ENCODE measurements at regions not wholly inside any gene's neighbourhood (a gene's known extent, or its start where the extent isn't known, plus 50 kb on each side); places are given as distances from the start of the nearest gene placed in this dataset.

DNA sequence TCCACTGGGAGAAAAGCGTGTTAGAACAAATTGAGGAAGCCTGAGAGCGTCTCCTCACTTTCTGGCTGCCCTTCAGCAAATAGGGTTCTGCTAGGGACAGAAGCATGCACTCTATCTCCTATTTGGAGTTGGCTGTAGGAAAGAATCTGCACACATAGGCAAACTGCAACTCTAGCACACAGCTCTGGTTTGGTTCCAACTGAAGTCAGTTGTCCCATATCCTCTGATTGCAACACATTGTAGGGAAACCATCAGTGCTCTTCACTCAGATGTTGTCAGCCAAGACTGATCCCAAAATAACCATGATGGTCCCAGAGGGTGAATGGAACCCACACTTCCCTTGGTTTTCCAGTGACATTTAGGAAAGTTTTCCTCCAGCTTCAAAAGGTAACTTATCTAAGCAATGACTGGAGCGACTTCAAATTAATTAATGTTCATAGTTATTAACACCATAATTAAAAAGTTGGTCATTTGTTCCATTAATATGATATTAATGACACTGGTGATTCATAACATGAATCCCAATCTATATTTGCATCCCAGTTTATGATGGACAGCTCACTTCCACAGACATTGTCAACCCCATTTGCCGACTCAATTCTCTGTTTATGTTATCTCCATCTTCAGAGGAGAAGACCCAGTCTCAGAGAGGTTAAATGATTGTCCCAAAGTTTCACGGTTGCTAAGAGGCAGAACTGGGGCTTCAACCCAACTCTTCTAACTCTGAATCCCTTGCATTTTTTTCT is 136.7 kb upstream of the ZNF462 start:
- DNase-seq: no peak

DNA sequence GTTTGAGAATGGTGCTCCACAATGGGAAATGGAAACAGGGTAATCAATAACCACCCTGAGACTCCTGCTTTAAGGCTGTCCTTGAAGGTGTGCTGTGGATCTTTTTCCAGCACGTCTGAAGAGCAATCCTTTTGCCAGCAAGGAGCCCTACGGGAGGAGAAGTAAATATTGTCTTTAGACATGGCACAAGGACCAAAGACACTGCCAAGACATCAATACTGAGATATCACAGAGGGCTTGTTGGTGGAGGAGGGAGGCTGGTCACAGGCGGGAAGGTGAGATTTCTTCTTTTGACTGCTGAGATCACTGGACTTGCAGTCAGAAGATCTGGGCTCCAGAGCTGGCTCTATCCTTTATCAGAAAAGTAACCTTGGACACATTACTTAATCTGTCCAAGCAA is 135.0 kb upstream of the ZNF462 start:
- DNase-seq: no peak

DNA sequence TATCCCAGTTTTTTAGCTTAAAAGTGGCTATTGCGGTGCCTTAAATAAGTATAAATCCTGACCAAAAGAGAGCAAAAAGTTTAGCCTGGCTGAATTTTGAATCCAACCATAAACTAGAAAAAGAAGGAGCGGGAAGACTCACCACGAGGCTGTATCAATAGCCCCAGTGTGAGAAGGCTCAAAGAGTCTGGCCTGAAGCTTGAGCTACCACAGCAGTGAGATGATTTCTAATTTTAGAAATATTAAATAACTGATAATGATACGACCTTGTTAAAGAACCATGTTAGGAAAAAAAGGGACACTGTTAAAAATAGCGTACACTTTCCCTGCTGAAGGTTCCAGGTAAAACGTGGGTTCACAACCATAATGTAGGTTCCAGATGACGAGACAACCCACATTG is 134.1 kb upstream of the ZNF462 start:
- DNase-seq: no peak

DNA sequence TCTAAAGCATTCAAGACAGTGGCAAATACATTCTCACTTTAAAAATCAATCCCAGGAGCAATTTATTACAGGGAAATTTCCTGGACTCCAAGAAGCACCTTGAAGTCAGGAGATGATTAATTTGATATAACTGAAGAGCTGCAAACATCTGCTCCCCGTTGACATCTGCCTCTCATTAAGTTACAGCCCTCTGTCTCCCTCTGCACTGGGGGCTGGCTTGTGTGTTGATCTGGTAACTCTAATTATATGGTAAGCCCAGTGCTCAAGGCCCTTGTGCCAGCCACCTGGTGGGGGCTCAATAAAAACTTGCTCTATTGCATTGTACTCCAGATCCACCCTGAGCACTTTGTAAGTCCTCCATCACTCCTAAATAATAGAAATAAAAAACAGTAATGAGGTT is 131.1 kb upstream of the ZNF462 start:
- DNase-seq: peak; percentile 89

DNA sequence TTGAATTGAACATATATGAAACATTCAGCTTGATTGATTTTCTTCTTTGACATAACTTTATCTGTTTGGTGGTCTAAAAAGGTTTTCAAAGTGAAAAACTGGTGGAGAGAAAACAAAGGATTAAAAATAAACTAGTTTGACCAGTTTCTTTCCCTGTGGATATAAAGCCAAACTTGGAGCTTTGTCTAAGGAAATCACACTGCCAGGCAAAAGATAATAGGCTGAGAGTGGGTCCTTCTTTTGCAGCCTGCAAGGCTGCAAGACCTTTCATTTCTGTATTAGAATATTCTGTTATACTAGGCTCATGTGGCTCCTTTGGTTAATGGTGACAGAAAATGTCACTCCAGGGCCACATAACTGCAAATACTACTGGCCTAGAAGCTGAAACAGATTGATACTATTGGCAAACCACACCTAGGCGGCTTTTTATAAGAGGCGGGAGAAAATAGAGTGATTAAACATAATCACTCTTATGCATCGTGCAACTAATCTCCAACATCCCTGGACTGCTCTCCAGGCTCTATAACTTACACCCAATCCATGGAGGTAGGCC is 129.1 kb upstream of the ZNF462 start:
- no peak for DNase-seq

DNA sequence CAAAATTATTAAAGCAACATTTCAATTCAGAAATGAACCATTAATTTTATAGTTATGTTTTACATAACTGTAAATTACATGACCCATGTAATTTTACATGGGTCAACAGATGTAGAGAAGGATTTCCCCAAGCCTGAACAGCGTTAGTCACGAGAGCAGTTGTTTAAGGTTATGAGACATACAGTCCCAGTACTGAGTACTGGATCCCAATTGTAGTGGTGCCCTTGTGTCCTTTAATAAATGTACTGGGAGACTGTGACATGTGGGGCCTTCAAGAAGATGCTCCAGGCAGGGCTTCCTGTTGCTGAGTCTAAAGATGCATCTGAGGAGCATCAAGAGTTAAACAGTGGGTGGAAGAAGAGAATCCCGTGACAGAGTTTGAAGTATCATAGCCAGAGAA is 125.5 kb upstream of the ZNF462 start:
- no peak for DNase-seq

DNA sequence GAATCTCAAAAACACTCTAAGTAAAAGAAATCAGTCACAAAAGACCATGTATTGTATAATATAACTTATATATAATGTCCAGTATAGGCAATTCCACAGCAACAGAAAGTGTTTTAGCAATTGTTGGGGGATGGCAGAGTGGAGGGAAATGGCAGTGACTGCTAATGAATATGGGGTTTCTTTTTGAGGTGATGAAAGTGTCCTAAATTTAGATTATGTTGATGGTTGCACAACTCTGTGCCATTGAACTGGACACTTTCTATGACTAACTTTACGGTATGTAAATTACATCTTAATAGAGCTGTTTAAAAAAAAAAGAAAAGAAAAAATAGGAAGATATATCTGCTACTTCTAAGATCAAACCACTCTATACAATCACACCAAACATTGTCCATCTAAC is 124.9 kb upstream of the ZNF462 start:
- no peak for DNase-seq

DNA sequence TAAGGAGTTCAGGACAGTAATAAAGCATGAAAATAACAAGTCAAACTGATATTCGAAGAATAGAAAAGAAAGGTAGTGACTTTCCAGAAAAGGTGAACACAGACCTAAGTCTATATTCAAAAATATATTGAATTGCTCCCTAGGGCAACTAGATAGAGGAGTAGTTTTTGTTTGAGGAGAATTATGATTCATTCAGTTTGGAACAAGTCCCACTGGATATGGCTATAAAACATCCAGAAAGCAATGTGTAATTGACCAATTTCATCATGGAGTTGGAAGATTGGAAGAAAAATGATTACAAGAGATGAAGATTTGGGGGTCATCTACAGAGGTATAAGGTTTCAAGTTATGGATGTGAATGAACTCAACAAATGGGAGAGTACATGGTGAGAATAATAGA is 117.5 kb upstream of the ZNF462 start:
- no peak for DNase-seq

DNA sequence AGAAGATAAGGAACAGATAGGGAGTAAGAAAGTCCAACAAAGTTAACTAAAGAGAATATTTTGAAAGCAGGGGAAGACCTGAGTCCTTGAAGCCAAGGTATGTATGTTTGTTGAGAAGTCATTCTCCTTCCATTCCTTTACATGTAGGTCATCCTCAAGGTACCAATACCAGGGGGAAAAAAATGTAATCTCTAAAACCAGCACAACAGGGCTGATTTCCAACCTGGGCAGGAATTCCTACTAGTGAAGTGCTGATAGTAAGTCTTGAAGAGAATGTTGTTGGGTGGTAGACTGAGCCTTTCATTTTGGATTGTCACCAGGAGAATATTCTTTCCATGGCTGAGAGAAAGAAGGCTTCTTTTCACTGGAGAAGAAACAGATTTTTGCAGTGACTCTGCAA is 117.1 kb upstream of the ZNF462 start:
- DNase-seq: no peak

DNA sequence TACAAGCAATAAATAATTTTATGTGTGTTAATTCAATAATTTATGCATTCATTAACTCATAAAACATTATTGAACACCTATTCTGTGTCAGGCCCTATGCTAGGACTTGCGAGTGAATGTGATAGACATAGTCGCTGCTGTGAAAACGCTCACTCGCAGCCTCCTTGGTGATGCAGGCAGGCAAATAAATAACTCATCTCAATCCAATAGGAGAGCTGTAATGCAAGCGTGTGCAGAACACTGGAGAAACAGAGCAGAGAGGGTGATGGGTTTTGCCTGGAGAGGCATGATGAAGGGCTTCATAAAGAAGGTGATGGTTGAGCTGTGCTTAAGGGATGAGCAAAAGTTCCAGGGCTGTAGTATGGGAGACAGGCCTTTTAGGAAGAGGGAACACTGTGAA is 111.3 kb upstream of the ZNF462 start:
- DNase-seq: no peak

DNA sequence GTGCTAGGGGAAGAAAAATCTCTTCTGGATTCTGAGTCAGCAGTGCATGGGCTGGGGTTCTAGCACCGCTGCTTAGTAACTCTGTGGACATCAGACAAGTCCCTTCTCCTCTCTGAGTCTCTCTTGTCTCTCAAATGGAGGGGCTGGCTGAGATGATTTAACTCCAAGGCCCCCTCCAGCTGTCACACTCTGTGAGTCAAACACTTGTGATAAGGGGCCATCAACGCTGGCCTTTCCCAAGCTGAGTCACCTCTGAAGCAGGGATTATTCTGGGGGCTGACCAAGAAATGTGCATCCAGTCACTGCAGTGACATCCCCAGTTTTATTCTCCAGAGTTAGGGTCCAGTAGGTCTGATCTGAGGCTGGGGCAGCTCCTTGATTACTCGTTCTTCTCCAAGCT is 110.4 kb upstream of the ZNF462 start:
- DNase-seq: no peak

DNA sequence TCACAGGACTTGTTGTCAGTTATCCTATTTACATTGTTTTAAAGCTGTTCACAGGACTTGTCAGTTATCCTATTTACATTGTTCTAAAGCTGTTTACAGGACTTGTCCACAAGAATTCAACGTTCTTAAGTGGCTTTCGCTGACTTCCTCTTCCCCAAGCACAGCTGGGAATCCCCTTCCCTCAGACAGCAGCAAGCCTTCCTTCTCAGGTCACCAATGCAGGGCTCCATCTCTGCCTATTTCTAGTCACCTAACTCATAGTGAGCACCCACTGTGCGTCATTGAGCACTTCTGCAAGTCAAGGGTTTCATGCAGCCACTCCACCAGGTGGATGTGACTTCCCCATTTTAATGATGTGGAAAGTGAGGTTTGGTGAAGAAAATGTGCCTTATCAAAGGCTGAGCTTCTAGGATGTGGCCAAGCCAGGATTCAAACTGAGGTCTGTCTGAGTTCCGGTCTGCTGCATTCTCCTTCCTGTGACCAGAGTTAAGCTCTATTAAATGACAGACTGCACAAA is 109.8 kb upstream of the ZNF462 start:
- DNase-seq: no peak

DNA sequence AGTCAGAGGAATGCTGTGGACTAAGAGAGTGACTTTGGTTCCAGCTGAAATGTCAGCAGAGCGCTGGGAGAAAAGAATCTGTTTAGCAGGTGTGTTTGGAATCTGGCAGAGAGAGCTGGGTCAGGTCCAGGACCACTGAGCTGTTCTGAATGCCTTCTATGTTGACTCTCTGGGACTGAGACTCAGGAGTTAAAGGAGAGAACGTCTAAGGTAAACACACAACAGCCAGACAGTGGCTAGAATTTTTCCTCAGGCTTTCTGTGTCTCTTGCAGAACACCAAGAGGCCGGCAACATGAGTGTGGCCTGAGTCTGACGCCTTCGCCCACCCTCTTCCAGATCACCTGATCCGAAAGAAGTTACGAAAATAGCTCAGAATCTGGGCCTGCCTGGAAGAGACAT is 107.2 kb upstream of the ZNF462 start:
- DNase-seq: no peak

DNA sequence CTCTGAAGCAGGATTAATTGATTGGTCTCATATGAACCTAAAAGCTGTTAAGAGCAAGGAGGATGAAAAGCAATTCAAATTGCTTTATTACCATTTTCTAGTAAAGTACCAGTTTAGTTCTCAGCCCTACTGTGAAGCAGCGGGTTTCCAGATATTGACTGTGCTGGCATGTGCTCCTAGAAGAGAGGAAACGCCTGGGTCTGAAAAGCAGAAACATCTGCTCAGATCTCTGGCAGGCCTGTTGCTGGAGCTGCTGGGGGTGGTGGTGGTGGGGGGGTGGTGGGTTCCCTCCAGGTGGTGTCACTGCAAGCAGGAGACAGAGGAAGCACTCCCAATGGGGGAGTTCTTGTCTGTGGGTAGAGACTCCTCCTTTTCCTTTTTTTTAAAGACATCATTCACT is 105.5 kb upstream of the ZNF462 start:
- DNase-seq: no peak

DNA sequence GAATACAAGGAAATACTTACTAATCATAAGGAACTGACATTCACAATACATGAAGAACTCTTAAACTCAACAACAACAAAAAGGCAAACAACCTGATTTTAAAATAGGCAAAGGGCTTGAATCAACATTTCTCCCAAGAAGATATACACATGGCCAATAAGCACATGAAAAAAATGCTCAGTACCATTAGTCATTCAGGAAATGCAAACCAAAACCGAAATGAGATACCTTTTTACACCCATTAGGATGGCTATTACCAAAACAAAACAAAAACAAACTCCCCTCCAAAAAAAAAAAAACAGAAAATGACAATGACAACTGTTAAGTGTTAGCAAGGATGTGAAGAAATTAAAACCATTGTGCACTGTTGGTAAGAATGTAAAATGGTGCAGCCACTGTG is 104.1 kb upstream of the ZNF462 start:
- DNase-seq: no peak

DNA sequence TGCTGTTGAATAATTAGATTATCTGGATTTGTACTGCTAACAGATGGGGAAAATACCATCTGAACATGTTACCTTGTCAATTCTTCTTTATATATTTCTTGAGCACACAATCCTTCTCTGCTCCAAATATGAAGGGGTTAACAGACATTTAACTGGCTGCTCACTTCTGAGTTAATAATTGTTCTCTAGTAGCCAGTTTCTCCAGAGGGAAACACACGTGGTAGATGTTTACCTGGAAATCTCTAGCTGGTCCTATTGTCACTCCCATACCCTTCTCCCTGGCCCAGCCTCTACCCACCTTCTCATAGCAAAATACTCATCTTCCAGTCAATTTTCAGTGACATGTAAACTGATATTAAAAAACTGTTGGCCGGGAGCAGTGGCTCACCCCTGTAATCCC is 101.5 kb upstream of the ZNF462 start:
- no peak for DNase-seq

DNA sequence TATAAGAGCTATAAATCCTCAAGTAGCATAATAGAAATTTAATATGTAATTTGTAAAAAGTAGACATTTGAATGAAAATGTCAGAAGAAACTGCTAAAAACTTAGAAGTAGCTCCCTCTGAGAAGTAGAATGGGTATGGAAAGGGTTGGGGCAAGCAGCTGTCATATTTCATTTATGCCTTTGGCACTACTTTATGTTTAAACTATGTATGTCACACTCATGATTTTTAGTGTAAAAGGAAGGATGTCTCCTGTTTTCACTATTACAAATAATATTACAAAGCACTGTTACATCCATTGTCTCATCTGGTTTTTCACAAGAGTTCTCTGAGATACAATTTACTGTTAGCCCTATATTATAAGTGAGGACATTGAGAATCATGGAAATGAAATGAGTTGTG is 96.3 kb upstream of the ZNF462 start:
- DNase-seq: no peak

DNA sequence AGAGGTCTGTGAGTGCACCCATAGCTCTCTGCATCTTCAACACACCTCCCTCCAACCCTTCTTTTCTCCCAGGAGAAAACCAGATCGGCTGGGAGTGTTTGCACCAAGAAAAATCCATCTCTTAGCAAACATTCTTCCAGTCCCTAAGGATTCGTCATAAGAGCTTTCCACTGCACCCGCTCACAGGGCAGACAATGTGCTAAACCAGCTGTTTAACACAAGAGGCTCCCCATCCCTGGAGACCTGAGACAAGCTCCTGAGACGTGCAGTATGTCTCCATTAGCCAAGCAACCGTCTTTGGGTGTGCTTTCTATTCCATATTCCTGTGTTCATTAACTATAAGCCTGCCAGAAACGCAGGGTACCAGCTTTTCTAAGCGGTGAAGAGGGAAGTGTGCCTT is 93.6 kb upstream of the ZNF462 start:
- no peak for DNase-seq

DNA sequence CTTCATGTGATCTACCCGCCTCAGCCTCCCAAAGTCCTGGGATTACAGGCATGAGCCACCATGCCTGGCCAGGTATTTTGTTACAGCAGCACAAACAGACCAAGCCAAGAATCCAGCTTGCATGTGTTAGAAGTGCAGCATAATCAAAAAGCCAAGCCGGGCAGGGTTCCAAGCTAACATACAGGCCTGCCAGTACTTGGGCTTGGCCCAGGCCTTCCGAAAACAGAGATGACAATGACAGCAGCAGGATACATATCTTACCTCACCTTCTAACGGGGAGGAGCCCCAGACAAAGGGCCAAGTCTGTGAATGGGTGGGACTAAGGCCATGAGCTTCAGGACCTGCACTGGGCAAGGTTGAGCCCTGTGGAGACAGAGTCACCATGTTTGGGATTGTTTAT is 91.4 kb upstream of the ZNF462 start:
- no peak for DNase-seq

DNA sequence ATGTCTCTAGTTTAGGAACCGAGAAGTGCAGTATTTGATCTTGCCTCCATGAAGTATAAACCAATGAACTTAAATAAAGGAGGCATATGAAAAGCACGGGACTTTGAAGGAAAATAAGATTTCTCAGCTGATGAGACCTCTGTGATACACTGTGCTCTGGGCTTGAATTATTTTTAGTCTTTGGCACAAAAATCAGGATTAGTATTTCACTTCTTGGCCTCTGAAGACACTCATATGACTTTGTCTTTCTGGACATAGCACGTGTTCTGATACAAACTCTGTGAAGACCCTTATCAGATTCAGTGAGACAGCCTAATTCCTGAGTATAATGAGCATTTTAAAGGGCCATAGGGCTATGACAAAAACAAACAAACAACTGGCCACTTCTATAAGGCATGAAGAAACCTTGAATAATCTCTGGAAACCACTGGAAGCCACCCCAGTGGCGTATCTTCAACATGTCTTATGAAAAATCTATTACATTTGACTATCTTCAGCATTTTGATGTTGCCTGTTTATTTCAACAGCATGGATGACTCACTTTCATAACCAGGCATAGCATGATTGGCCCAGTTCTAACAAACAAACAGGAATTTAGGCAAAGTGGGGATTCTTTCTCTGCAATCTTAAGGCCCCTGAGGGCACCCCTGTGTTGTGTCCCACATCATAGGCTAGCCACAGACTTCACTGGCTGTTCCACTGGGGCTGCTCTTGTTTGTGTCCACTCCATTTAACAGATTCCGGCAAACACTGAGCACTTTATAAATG is 90.3 kb upstream of the ZNF462 start:
- no peak for DNase-seq

DNA sequence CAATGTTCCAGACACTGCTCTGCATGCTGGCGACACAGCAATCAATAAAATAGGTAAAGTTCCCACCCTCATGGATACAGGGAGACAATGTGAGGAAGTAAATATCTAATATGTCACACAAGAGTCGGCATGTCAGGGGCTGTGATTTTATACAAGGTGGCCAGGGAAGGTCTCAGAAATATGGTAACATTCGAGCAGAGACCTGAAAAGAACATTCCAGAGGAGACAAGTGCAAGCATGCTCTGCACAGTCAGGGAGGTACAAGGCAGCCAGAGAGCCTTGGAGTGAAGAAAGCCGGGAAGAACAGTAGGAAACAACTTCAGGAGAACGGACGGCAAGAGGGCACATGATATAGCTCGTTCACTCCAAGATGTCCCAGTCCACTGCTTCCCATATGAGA is 89.2 kb upstream of the ZNF462 start:
- no peak for DNase-seq

DNA sequence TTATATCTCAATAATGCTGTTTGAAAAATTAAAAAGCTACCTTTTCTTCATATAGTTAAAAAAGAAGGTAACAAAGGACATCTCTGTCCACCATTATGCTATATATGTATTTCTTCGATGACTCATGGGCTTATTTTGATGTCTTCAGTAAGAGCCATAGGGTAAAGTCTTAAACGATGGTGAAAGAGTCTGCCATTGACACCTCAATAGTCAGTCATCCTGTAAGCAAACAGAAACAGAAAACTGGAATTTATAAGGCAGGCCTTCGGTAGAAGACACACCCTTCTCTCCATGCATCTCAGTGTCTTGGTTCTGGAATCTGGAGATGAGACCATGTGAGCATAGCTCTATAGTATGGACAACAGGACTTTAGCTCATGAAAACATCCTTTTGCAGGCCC is 87.0 kb upstream of the ZNF462 start:
- DNase-seq: no peak

DNA sequence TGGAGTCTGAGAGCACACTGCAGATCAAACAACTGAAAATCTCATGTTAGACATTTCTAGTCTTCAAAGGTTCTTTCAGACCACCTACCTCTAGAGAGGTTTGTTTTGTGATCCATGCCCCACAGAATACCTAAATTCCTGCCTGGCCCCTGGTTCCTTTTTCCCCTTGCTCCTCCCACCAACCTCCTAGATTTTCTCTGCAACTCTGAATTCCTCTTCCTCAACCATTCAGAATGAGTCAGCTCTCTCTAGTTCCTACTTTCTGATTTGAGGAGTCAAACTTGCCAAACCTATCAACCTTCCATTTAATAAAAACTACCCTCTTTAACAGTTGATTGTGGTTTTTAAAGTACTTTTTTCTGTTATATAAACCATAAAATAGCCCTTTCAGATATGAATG is 83.2 kb upstream of the ZNF462 start:
- DNase-seq: no peak

DNA sequence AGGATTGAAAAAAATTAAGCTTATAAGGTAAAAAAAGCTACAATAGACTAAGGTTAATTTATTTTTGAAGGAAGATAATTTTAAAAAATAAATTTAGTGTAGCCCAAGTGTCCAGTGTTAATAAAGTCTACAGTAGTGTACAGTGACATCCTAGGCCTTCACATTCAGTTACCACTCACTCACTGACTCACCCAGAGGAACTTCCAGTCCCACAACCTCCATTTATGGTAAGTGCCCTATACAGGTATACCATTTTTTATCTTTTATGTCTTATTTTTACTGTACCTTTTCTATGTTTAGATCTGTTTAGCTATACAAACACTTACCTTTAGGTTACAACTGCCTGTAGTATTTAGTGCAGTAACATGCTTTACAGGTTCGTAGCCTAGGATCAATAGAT is 79.8 kb upstream of the ZNF462 start:
- no peak for DNase-seq
